ENCODE measurements at regions not wholly inside any gene's neighbourhood (a gene's known extent, or its start where the extent isn't known, plus 50 kb on each side); places are given as distances from the start of the nearest gene placed in this dataset.

DNA sequence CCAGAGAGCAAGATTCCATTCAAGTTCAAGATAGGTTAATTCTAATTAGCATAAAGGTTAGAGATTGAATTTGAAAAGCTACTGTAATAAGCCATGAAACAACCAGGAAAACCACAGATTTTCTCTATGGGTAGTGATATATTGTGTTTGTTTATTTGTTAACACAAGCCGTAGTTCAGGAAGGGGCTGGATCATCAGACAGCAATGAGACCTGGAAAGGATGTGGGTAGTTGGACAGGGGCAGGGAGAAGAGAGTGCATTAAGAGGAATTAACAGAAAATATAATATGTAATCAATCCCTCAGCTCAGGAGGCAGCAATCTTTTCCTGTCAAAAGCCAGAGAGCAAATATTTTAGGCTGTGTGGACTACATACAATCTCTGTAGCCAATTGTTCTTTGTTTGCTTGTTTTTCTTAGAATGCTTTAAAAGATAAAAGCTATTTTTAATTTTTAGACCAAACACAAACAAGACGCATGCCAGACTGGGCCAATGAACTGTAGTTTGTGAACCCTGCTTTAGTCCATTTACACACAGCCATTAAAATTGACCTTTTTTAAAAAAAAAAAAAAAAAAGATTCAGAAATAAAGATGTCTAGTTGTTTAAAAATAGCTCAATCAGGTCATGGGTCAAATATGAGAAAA lies 398.7 kb upstream of the MARCKS start:
- DNase-seq (ENCODE audit: extremely low read depth, low read depth), result no peak
- H3K4me3 ChIP-seq (replicated peaks; ENCODE audit: low read depth, low read length), result no peak overlapping the region
- TF ChIP-seq, protein P1, sequence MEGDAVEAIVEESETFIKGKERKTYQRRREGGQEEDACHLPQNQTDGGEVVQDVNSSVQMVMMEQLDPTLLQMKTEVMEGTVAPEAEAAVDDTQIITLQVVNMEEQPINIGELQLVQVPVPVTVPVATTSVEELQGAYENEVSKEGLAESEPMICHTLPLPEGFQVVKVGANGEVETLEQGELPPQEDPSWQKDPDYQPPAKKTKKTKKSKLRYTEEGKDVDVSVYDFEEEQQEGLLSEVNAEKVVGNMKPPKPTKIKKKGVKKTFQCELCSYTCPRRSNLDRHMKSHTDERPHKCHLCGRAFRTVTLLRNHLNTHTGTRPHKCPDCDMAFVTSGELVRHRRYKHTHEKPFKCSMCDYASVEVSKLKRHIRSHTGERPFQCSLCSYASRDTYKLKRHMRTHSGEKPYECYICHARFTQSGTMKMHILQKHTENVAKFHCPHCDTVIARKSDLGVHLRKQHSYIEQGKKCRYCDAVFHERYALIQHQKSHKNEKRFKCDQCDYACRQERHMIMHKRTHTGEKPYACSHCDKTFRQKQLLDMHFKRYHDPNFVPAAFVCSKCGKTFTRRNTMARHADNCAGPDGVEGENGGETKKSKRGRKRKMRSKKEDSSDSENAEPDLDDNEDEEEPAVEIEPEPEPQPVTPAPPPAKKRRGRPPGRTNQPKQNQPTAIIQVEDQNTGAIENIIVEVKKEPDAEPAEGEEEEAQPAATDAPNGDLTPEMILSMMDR (IDR thresholded peaks at IDR 0.05; ENCODE audit: low read depth, low read length, missing control alignments), result no peak

DNA sequence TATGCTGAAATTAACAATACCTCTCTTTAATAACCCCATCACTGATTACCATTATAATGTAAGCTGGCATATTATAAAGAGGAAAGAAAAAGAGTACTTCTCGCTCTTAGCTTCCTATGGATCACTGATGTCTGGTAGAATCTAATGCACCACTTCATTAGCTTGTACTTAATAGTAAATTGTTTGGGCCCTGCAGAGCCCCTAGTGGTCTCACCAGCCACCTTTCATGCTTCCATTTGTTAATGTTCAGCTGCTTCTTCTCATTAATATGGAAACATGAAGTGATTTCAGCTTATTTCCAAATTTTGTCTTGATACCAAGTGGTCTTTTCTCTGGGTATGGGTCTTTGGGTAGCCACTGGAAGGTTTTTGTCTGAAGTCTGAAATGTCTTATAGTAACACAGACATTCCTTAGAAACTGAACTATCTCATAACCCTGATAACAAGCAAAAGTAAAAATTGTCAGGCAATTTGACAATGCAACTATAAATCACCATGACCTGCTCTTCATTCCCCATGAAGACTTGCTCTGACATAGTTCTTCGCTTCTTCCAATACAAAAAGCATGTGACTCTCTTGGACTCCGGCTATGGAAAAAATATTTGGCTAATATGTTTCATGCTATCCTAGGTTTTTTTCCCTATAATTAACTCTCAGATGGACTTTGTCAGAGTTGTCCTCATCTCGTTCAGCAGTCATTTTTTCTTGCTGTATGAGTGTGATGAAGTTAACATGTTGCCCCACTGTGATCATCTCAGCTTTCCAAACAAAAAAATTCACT lies 395.8 kb upstream of the MARCKS start:
- TF ChIP-seq, protein P1 (IDR thresholded peaks at IDR 0.05; ENCODE audit: low read depth, low read length, missing control alignments), result peak; percentile 43
- DNase-seq (ENCODE audit: extremely low read depth, low read depth), result no peak
- no peak overlapping the region for H3K4me3 ChIP-seq (replicated peaks; ENCODE audit: low read depth, low read length)

DNA sequence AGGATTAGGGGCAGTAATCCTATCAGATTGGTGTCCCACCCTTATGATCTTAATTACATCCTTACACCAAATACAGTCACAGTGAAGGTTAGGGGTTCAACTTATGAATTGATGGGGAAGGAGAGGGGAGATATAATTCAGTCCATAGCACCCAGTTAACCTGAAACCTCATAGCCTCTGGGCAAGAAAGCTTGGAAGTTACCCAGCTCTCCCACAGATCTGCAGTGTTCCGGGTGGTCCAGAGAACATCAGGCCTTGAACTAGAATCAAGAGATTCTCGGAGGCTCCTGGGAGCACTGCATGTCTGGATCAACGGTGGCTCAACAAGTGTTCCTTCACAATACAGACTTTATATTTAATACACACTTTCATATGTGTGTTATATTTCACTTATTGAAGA lies 392.6 kb upstream of the MARCKS start:
- no peak overlapping the region for H3K4me3 ChIP-seq (replicated peaks; ENCODE audit: low read depth, low read length)
- TF ChIP-seq, protein P1 (IDR thresholded peaks at IDR 0.05; ENCODE audit: low read depth, low read length, missing control alignments), result no peak
- DNase-seq (ENCODE audit: extremely low read depth, low read depth), result no peak

DNA sequence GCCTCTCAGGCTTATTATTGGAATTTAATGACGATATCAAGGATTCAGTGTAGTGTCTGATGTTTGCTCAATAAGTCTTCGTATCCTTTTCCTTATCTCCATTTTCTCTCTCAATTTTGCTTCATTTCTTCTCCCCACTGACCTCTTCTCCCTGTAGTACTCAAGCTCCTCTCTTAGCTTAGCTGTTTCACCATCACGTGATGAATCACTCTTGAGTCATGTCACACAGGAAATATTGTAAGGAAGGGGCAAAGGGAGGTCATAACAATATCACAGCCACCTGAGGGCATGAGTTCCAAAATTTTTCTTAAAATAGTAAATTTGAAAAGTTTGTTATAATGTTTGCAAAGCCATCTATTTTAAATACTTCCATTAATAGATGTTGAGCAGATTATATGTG lies 392.2 kb upstream of the MARCKS start:
- TF ChIP-seq, protein P1 (IDR thresholded peaks at IDR 0.05; ENCODE audit: low read depth, low read length, missing control alignments), result no peak
- H3K4me3 ChIP-seq (replicated peaks; ENCODE audit: low read depth, low read length), result no peak overlapping the region
- peak; percentile 36 for DNase-seq (ENCODE audit: extremely low read depth, low read depth)

DNA sequence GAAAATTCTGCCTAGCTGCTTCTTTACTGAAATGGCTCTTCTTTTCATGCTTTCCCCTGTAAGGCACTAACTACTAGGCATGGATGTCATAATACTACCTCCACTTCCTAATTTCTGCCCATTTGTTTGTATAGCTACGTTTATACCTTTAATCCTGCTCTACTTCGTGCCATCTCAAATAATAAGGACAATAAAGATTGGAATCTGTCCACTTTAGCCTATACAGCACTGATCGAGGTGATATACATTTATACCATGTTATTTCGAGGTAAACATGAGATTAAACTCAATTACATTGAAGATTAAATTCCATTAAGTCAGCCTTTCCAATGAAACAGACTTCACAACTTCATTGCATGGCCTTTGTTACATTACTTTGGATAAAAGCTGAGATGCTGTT lies 390.6 kb upstream of the MARCKS start:
- H3K4me3 ChIP-seq (replicated peaks; ENCODE audit: low read depth, low read length), result no peak overlapping the region
- no peak for DNase-seq (ENCODE audit: extremely low read depth, low read depth)
- TF ChIP-seq, protein P1 (IDR thresholded peaks at IDR 0.05; ENCODE audit: low read depth, low read length, missing control alignments), result no peak

DNA sequence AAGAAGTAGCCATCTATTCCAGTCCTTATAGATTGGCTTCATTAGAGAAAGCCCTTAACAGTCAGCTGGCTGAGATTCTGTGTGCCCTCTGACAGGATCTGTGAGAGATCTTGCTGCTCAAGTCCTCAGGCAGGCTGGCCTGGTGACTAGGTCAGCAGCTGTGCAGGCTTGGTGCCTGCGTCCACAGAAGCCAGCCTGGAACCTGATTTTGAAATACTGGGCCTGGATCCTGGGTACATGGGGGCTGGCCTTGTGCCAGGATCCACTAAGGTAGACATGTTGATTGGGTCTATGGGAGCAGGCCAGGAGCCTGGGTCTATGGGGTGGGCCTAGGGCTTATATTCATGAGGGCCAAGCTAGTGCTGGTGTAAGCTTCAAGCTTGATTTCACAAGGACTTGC lies 381.8 kb upstream of the MARCKS start:
- H3K4me3 ChIP-seq (replicated peaks; ENCODE audit: low read depth, low read length), result no peak overlapping the region
- no peak for DNase-seq (ENCODE audit: extremely low read depth, low read depth)
- TF ChIP-seq, protein P1 (IDR thresholded peaks at IDR 0.05; ENCODE audit: low read depth, low read length, missing control alignments), result no peak
